Heart left ventricle (tissue), 13 donors: ENCODE measurements at regions not wholly inside any gene's neighbourhood (a gene's known extent, or its start where the extent isn't known, plus 50 kb on each side); places are given as distances from the start of the nearest gene placed in this dataset.

Experiments used
- CTCF ChIP-seq, 12 donors: fragments of 200-600 bp; sonication (generic) in 4 of 12; IDR thresholded peaks; one replicate each; pipeline versions ENCODE4 v1.5.0 to v1.8.0; 2018 to 2022; ENCODE audit warnings: antibody characterized with exemption in 12 of 12, mild to moderate bottlenecking in 5 of 12
- POLR2A ChIP-seq, 2 donors: fragments of 450-650 bp; IDR thresholded peaks; one replicate each; pipeline ENCODE4 v1.6.1; 2017; ENCODE audit warnings: antibody characterized with exemption in 2 of 2, mild to moderate bottlenecking in 2 of 2, moderate library complexity in 2 of 2
- donor health status: ischemic (EF 13 %, LVEDD 7.1; RV severe dilation, severe dysfunction).
- donor health status: DM: no; HTN: yes; CAD: no.
- donor health status: DM: no; HTN: no; CAD: no.
- donor health status: ischemic (EF 25% LVEDD 6.9; RV normal size, moderate dysfunction).
- donor health status: ischemic (EF 25% LVEDD 5.7; RV mildly dilated, moderate dysfunction).
- donor health status: ischemic (EF 35%, LVEDD 5.7; RV mildly dilated, moderate dysfunction).
- donor health status: nonischemic (EF 11% LVEDD 7.7; RV severe dilation, severe dysfunction).
- donor health status: DM: yes; HTN: yes; CAD: no.
- donor health status: PGD.
- donor health status: ischemic (EF 29% LVEDD 5.4; RV normal size, mild dysfunction).
- donor health status: nonischemic (EF 23%, LVEDD 6.1; RV moderate dilation, normal function).

- no peak for TF ChIP-seq CTCF (IDR thresholded peaks at IDR 0.05)
- TF ChIP-seq POLR2A (IDR thresholded peaks at IDR 0.05): no peak
These were observed 469.1 kb downstream of the PRKD1 start for GRCh38 chr14:29458547-29458946.
